ENCODE measurements at regions not wholly inside any gene's neighbourhood (a gene's known extent, or its start where the extent isn't known, plus 50 kb on each side); places are given as distances from the start of the nearest gene placed in this dataset.

DNA sequence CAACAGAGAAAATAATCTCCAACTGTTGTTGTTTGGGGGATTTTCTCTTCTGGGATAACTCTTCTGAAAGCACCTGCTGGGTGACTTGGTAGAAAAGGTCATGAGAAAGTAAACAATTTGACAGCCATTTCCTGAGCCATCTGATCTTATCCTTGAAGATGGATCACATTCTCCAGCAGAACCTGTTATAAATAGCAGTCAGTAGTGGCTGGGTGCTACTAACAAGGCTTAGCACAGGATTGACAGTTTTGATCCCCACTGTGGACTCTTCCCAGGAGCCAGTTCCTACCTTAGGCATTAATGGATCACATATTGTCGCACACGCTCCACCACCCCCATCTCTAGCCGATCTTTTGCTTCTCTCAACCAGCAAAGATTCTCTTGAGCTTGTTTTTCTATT, 220.2 kb downstream of the PLK2 start:
- Histone ChIP-seq H3K4me3 (ENCODE audit: low read length) (no peak overlapping the region), H3F3A (ENCODE audit: control insufficient read depth, insufficient read depth) (no peaks in the 10 kb centered on the region), H3K9me2 (replicated peaks; ENCODE audit: control insufficient read depth, low read length) (no peaks in the 10 kb centered on the region), H3K27ac (ENCODE audit: low read depth, low read length) (no peak overlapping the region), H4K20me1 (ENCODE audit: control insufficient read depth, insufficient read depth, low read depth, low read length) (no peaks in the 10 kb centered on the region), H3K9me3 (ENCODE audit: control insufficient read depth, insufficient read depth, low read length) (no peaks in the 10 kb centered on the region), H3K36me3 (ENCODE audit: control insufficient read depth, low read length) (no peaks in the 10 kb centered on the region), H3K4me1 (ENCODE audit: control insufficient read depth, low read length) (no peaks in the 10 kb centered on the region), H3K79me2 (ENCODE audit: control insufficient read depth, low read length) (no peaks in the 10 kb centered on the region), H3K4me2 (ENCODE audit: low read length) (no peak overlapping the region), H3K27me3 (ENCODE audit: control insufficient read depth, low read length) (no peaks in the 10 kb centered on the region)
- no peak for TF ChIP-seq EZH2phosphoT487 (IDR thresholded peaks at IDR 0.05; ENCODE audit: borderline replicate concordance, low read length)
- TF ChIP-seq, protein P1, sequence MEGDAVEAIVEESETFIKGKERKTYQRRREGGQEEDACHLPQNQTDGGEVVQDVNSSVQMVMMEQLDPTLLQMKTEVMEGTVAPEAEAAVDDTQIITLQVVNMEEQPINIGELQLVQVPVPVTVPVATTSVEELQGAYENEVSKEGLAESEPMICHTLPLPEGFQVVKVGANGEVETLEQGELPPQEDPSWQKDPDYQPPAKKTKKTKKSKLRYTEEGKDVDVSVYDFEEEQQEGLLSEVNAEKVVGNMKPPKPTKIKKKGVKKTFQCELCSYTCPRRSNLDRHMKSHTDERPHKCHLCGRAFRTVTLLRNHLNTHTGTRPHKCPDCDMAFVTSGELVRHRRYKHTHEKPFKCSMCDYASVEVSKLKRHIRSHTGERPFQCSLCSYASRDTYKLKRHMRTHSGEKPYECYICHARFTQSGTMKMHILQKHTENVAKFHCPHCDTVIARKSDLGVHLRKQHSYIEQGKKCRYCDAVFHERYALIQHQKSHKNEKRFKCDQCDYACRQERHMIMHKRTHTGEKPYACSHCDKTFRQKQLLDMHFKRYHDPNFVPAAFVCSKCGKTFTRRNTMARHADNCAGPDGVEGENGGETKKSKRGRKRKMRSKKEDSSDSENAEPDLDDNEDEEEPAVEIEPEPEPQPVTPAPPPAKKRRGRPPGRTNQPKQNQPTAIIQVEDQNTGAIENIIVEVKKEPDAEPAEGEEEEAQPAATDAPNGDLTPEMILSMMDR (IDR thresholded peaks at IDR 0.05; ENCODE audit: low read depth, low read length, poor library complexity, severe bottlenecking): no peak

DNA sequence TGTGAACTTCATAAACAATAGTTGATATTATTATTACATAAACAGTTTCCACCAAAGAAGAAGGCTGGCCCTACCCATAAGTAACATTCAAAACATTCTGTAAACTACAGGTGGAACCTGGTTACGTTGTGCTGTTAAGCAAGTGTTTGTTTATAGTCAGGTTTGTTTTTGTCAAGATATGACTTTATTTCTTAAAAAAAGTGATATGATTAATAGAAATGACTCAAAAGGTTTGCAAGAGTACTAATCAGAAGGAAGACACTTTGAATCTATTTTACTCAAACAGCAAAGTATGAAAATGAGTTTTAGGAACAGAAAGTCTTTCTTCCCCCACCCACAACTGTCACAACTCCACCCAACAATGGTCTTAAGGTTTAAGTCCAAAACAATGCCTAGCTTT, 220.8 kb downstream of the PLK2 start:
- Histone ChIP-seq H3K36me3 (ENCODE audit: control insufficient read depth, low read length) (no peaks in the 10 kb centered on the region), H3K9me3 (ENCODE audit: control insufficient read depth, insufficient read depth, low read length) (no peaks in the 10 kb centered on the region), H3K27me3 (ENCODE audit: control insufficient read depth, low read length) (no peaks in the 10 kb centered on the region), H3K4me3 (ENCODE audit: low read length) (no peak overlapping the region), H3F3A (ENCODE audit: control insufficient read depth, insufficient read depth) (no peaks in the 10 kb centered on the region), H3K4me2 (ENCODE audit: low read length) (no peak overlapping the region), H3K27ac (ENCODE audit: low read depth, low read length) (no peak overlapping the region), H3K79me2 (ENCODE audit: control insufficient read depth, low read length) (no peaks in the 10 kb centered on the region), H3K9me2 (replicated peaks; ENCODE audit: control insufficient read depth, low read length) (no peaks in the 10 kb centered on the region), H4K20me1 (ENCODE audit: control insufficient read depth, insufficient read depth, low read depth, low read length) (no peaks in the 10 kb centered on the region), H3K4me1 (ENCODE audit: control insufficient read depth, low read length) (no peaks in the 10 kb centered on the region)
- no peak for TF ChIP-seq EZH2phosphoT487 (IDR thresholded peaks at IDR 0.05; ENCODE audit: borderline replicate concordance, low read length)
- TF ChIP-seq, protein P1 (IDR thresholded peaks at IDR 0.05; ENCODE audit: low read depth, low read length, poor library complexity, severe bottlenecking): no peak

DNA sequence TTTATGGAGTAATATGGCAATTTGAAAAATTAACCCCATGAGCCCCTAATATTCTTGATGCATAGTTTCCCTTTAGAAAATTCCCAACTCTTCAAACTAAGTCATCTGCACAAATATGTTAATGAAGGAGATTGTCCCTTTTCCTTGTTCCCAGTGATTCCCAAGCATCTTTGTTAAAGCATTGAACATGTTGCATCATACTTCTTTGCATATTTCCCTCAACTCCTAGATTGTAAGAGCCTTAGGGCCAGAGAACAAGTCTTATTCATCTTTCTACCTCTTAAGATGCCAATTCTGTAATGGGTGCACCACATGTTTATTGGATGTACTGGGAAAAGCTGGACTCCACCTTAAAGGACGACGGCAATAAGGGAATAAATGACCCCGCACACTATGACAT, 223.4 kb downstream of the PLK2 start:
- Histone ChIP-seq H3K4me1 (ENCODE audit: control insufficient read depth, low read length) (no peaks in the 10 kb centered on the region), H3K36me3 (ENCODE audit: control insufficient read depth, low read length) (no peaks in the 10 kb centered on the region), H4K20me1 (ENCODE audit: control insufficient read depth, insufficient read depth, low read depth, low read length) (no peaks in the 10 kb centered on the region), H3K9me3 (ENCODE audit: control insufficient read depth, insufficient read depth, low read length) (no peaks in the 10 kb centered on the region), H3K79me2 (ENCODE audit: control insufficient read depth, low read length) (no peaks in the 10 kb centered on the region), H3K4me2 (ENCODE audit: low read length) (no peak overlapping the region), H3K4me3 (ENCODE audit: low read length) (no peak overlapping the region), H3K27ac (ENCODE audit: low read depth, low read length) (no peak overlapping the region), H3K9me2 (replicated peaks; ENCODE audit: control insufficient read depth, low read length) (no peaks in the 10 kb centered on the region), H3K27me3 (ENCODE audit: control insufficient read depth, low read length) (no peaks in the 10 kb centered on the region), H3F3A (ENCODE audit: control insufficient read depth, insufficient read depth) (no peaks in the 10 kb centered on the region)
- TF ChIP-seq, protein P1 (IDR thresholded peaks at IDR 0.05; ENCODE audit: low read depth, low read length, poor library complexity, severe bottlenecking): no peak
- no peak for TF ChIP-seq EZH2phosphoT487 (IDR thresholded peaks at IDR 0.05; ENCODE audit: borderline replicate concordance, low read length)

DNA sequence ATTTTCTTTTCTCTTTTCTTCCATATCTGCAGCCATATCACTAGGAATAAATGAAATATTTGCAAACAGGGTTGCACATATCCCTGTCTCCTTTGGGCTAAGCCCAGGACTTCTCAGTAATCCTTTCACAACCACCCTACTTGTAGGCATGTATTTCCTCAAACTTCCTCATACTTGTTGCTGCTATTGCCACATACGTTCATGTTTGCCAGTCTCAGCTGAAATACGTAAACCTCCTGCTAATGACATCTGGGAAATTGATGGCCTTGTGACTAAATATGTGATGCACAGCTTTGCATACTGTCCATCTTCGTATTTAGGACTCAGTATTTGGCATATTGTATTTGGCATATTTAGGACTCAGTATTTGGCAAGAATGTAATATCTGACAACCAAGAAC, 224.6 kb downstream of the PLK2 start:
- H3K27ac ChIP-seq (ENCODE audit: low read depth, low read length): no peak overlapping the region
- no peaks in the 10 kb centered on the region for H4K20me1 ChIP-seq (ENCODE audit: control insufficient read depth, insufficient read depth, low read depth, low read length)
- no peaks in the 10 kb centered on the region for H3K27me3 ChIP-seq (ENCODE audit: control insufficient read depth, low read length)
- H3K36me3 ChIP-seq (ENCODE audit: control insufficient read depth, low read length): no peaks in the 10 kb centered on the region
- H3K9me2 ChIP-seq (replicated peaks; ENCODE audit: control insufficient read depth, low read length): no peaks in the 10 kb centered on the region
- H3K9me3 ChIP-seq (ENCODE audit: control insufficient read depth, insufficient read depth, low read length): no peaks in the 10 kb centered on the region
- TF ChIP-seq, protein P1 (IDR thresholded peaks at IDR 0.05; ENCODE audit: low read depth, low read length, poor library complexity, severe bottlenecking): no peak
- TF ChIP-seq EZH2phosphoT487 (IDR thresholded peaks at IDR 0.05; ENCODE audit: borderline replicate concordance, low read length): no peak
- H3K4me2 ChIP-seq (ENCODE audit: low read length): no peak overlapping the region
- H3F3A ChIP-seq (ENCODE audit: control insufficient read depth, insufficient read depth): no peaks in the 10 kb centered on the region
- H3K4me3 ChIP-seq (ENCODE audit: low read length): no peak overlapping the region
- no peaks in the 10 kb centered on the region for H3K4me1 ChIP-seq (ENCODE audit: control insufficient read depth, low read length)
- H3K79me2 ChIP-seq (ENCODE audit: control insufficient read depth, low read length): no peaks in the 10 kb centered on the region

Measured in DOHH2 (cell line).